WTC11 (cell line): ENCODE measurements at regions not wholly inside any gene's neighbourhood (a gene's known extent, or its start where the extent isn't known, plus 50 kb on each side); places are given as distances from the start of the nearest gene placed in this dataset.

ENCODE experiments used
- ATAC-seq: fragments of 200-7000 bp; cut with Tn5 transposase; 2 replicates; pipeline ENCODE4 v1.10.0; 2021; ENCODE audit warnings: mild to moderate bottlenecking, moderate library complexity
- CTCF ChIA-PET: fragments of 300-600 bp; sonication (Branson Sonifier 250); formaldehyde crosslinking; loops from one replicate; lab custom pipeline; 2021; ENCODE audit warnings: antibody characterized with exemption; lab: Charles Lee
- POLR2A ChIA-PET: fragments of 350-600 bp; sonication (Branson Sonifier 250); formaldehyde crosslinking; loops from one replicate; lab custom pipeline; 2021; ENCODE audit warnings: antibody characterized with exemption; lab: Charles Lee
- DNase-seq: peaks from one replicate; pipeline ENCODE4 v3.0.0; 2021; ENCODE audit warnings: low spot score
- H3K27ac Mint-ChIP-seq: 2 replicates; pipeline ENCODE4 v1.8.0; 2021; ENCODE audit warnings: mixed read lengths
- H3K27me3 Mint-ChIP-seq: 2 replicates; pipeline ENCODE4 v1.8.0; 2021; ENCODE audit warnings: low read depth, mild to moderate bottlenecking, moderate library complexity, mixed read lengths
- H3K36me3 Mint-ChIP-seq: 2 replicates; pipeline ENCODE4 v1.8.0; 2021; ENCODE audit warnings: mixed read lengths
- H3K4me1 Mint-ChIP-seq: 2 replicates; pipeline ENCODE4 v1.8.0; 2022; ENCODE audit warnings: mixed read lengths
- H3K4me3 Mint-ChIP-seq: 2 replicates; pipeline ENCODE4 v1.8.0; 2021; ENCODE audit warnings: mild to moderate bottlenecking, moderate library complexity, mixed read lengths
- H3K9me3 Mint-ChIP-seq: 2 replicates; pipeline ENCODE4 v1.8.0; 2021; ENCODE audit warnings: mixed read lengths
- CTCF ChIP-seq: fragments of 200-600 bp; IDR thresholded peaks from 2 replicates; pipeline ENCODE4 v1.8.0; 2022; ENCODE audit warnings: antibody characterized with exemption
- ESRRA ChIP-seq: sonication (generic); formaldehyde crosslinking; IDR thresholded peaks from 2 replicates; pipeline ENCODE4 v1.8.1; 2022; ENCODE audit warnings: mild to moderate bottlenecking, missing genetic modification reagents, borderline replicate concordance
- ETV6 ChIP-seq: sonication (generic); formaldehyde crosslinking; IDR thresholded peaks from 2 replicates; pipeline ENCODE4 v1.8.1; 2022; ENCODE audit warnings: mild to moderate bottlenecking, missing genetic modification reagents
- GABPB1 ChIP-seq: sonication (generic); formaldehyde crosslinking; IDR thresholded peaks from 2 replicates; pipeline ENCODE4 v1.8.1; 2023; ENCODE audit warnings: mild to moderate bottlenecking, missing genetic modification reagents
- GRHL2 ChIP-seq: fragments of 250-450 bp; sonication (Bioruptor Pico); IDR thresholded peaks from 2 replicates; pipeline ENCODE4 v1.8.0; 2022; ENCODE audit warnings: mild to moderate bottlenecking, moderate library complexity; ENCODE audit not compliant: insufficient replicate concordance, severe bottlenecking
- HMGA2 ChIP-seq: fragments of 250-450 bp; sonication (Bioruptor Pico); IDR thresholded peaks from 2 replicates; pipeline ENCODE4 v1.4.0; 2021; ENCODE audit warnings: mild to moderate bottlenecking, moderate library complexity
- KAT7 ChIP-seq: sonication (generic); formaldehyde crosslinking; IDR thresholded peaks from 2 replicates; pipeline ENCODE4 v1.8.1; 2023; ENCODE audit warnings: missing genetic modification reagents, mild to moderate bottlenecking, borderline replicate concordance
- PRDM15 ChIP-seq: sonication (generic); formaldehyde crosslinking; IDR thresholded peaks from 2 replicates; pipeline ENCODE4 v1.8.0; 2022; ENCODE audit warnings: missing genetic modification reagents
- SMAD4 ChIP-seq: sonication (generic); formaldehyde crosslinking; IDR thresholded peaks from 2 replicates; pipeline ENCODE4 v1.8.0; 2022; ENCODE audit warnings: mild to moderate bottlenecking, missing genetic modification reagents
- TCF7 ChIP-seq: sonication (generic); formaldehyde crosslinking; IDR thresholded peaks from 2 replicates; pipeline ENCODE4 v1.8.0; 2022; ENCODE audit warnings: mild to moderate bottlenecking, low read depth, missing genetic modification reagents, moderate library complexity
- TP53 ChIP-seq: sonication (generic); formaldehyde crosslinking; IDR thresholded peaks from 2 replicates; pipeline ENCODE4 v1.8.1; 2023; ENCODE audit warnings: mild to moderate bottlenecking, missing genetic modification reagents
- USF2 ChIP-seq: sonication (generic); formaldehyde crosslinking; IDR thresholded peaks from 2 replicates; pipeline ENCODE4 v1.8.1; 2023; ENCODE audit warnings: mild to moderate bottlenecking, missing genetic modification reagents, moderate library complexity
- ZNF423 ChIP-seq: fragments of 250-450 bp; sonication (Bioruptor Pico); IDR thresholded peaks from 2 replicates; pipeline ENCODE4 v2.1.2; 2022; ENCODE audit warnings: mild to moderate bottlenecking, moderate library complexity
- ZNF671 ChIP-seq: fragments of 250-450 bp; sonication (Bioruptor Pico); IDR thresholded peaks from 2 replicates; pipeline ENCODE4 v1.8.0; 2021; ENCODE audit warnings: mild to moderate bottlenecking
- ZSCAN18 ChIP-seq: fragments of 250-450 bp; sonication (Bioruptor Pico); IDR thresholded peaks from 2 replicates; pipeline ENCODE4 v2.1.2; 2022; ENCODE audit warnings: mild to moderate bottlenecking, moderate library complexity
- TF ChIP-seq, protein P1 (sequence below): fragments of 250-450 bp; sonication (Bioruptor Pico); conservative IDR thresholded peaks from 2 replicates; pipeline ENCODE4 v1.9.0; 2021; ENCODE audit warnings: mild to moderate bottlenecking
- TF ChIP-seq, protein P2 (sequence below): sonication (generic); formaldehyde crosslinking; IDR thresholded peaks from 2 replicates; pipeline ENCODE4 v1.8.1; 2022; ENCODE audit warnings: mild to moderate bottlenecking, missing genetic modification reagents, moderate library complexity, borderline replicate concordance
- TF ChIP-seq, protein P3 (sequence below): sonication (generic); formaldehyde crosslinking; IDR thresholded peaks from 2 replicates; pipeline ENCODE4 v1.8.1; 2022; ENCODE audit warnings: missing genetic modification reagents, borderline replicate concordance

- Mint-ChIP-seq H3K27ac (no peak overlapping the region), H3K27me3 (no peaks in the 10 kb centered on the region), H3K36me3 (no peaks in the 10 kb centered on the region), H3K4me3 (no peak overlapping the region), H3K4me1 (no peaks in the 10 kb centered on the region), H3K9me3 (no peaks in the 10 kb centered on the region)
- CTCF ChIA-PET, result interaction anchor here (1.3 to 1.6 kb wide), 2 partner anchors 9 to 526 kb away, joined by 7 to 9 read pairs; no protein-coding TSS in a partner anchor
- no peak for TF ChIP-seq ZSCAN18 (CRISPR knock-in tag)
- TF ChIP-seq ZNF423, result no peak
- DNase-seq, result no peak
- POLR2A ChIA-PET, result interaction anchor here (0.6 kb wide), 1 partner anchor 1069 kb away, joined by 3 read pairs; no protein-coding TSS in a partner anchor
- no peak for ATAC-seq
These were observed 146.1 kb upstream of the LRIG3 start for GRCh38 chr12:59066445-59066844.

- no peak for ATAC-seq
- CTCF ChIA-PET, result interaction anchor here (0.6 kb wide), 1 partner anchor 112 kb away, joined by 4 read pairs; no protein-coding TSS in a partner anchor
- H3K36me3 Mint-ChIP-seq, result no peaks in the 10 kb centered on the region
- H3K4me1 Mint-ChIP-seq, result no peaks in the 10 kb centered on the region
- TF ChIP-seq SMAD4 (CRISPR knock-in tag) (no peak), USF2 (CRISPR knock-in tag) (no peak), GRHL2 (CRISPR knock-in tag) (no peak), ZNF671 (CRISPR knock-in tag) (no peak), GABPB1 (no peak), TCF7 (CRISPR knock-in tag) (no peak), ZNF423 (no peak), HMGA2 (CRISPR knock-in tag) (no peak), KAT7 (no peak), ESRRA (CRISPR knock-in tag) (no peak), TP53 (CRISPR knock-in tag) (no peak), CTCF (no peak), ETV6 (CRISPR knock-in tag) (no peak), PRDM15 (no peak)
- TF ChIP-seq, protein P1, sequence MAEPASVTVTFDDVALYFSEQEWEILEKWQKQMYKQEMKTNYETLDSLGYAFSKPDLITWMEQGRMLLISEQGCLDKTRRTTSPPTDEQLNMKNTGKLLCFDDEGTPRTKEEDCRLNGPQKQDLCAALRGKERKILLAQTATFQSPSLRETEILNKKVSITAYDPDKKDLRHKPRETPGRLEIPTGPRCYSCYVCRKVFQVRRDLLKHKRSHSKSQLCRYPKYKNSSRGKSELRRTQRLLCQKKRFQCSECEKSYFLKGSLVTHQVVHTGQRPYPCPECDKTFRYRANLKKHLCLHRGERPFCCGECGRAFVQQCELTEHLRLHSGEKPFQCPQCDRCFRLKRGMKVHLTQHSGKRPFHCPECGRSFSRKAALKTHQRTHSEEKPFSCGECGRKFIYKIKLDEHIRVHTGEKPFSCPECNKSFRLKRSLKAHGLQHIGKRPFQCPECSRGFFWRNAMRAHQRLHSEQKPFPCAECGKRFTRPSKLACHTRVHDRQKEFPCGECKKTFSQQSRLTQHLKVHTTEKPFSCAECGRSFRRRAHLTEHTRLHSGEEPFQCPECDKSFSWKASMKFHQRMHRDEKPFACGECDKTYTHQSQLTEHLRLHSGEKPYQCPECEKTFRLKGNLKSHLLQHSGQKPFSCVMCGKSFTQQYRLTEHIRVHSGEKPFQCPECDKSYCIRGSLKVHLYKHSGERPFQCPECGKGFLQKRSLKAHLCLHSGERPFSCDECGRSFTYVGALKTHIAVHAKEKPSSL (CRISPR knock-in tag), result no peak
- TF ChIP-seq, protein P2, sequence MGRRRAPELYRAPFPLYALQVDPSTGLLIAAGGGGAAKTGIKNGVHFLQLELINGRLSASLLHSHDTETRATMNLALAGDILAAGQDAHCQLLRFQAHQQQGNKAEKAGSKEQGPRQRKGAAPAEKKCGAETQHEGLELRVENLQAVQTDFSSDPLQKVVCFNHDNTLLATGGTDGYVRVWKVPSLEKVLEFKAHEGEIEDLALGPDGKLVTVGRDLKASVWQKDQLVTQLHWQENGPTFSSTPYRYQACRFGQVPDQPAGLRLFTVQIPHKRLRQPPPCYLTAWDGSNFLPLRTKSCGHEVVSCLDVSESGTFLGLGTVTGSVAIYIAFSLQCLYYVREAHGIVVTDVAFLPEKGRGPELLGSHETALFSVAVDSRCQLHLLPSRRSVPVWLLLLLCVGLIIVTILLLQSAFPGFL, result no peak
- TF ChIP-seq, protein P3, sequence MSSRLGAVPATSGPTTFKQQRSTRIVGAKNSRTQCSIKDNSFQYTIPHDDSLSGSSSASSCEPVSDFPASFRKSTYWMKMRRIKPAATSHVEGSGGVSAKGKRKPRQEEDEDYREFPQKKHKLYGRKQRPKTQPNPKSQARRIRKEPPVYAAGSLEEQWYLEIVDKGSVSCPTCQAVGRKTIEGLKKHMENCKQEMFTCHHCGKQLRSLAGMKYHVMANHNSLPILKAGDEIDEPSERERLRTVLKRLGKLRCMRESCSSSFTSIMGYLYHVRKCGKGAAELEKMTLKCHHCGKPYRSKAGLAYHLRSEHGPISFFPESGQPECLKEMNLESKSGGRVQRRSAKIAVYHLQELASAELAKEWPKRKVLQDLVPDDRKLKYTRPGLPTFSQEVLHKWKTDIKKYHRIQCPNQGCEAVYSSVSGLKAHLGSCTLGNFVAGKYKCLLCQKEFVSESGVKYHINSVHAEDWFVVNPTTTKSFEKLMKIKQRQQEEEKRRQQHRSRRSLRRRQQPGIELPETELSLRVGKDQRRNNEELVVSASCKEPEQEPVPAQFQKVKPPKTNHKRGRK (CRISPR knock-in tag), result no peak
- H3K4me3 Mint-ChIP-seq, result no peak overlapping the region
- POLR2A ChIA-PET, result no interaction called here
- H3K27ac Mint-ChIP-seq, result no peak overlapping the region
- H3K9me3 Mint-ChIP-seq, result no peaks in the 10 kb centered on the region
- DNase-seq, result no peak
- no peaks in the 10 kb centered on the region for H3K27me3 Mint-ChIP-seq
These were observed 139.0 kb upstream of the LRIG3 start for GRCh38 chr12:59059088-59059935.
